K562 (cell line): ENCODE measurements at regions not wholly inside any gene's neighbourhood (a gene's known extent, or its start where the extent isn't known, plus 50 kb on each side); places are given as distances from the start of the nearest gene placed in this dataset.

Experiments used
- ATAC-seq: fragments of 200-7000 bp; cut with Tn5 transposase; 3 replicates; pipeline ENCODE4 v1.9.1; 2020; ENCODE audit warnings: moderate library complexity
- BruUV-seq: library from RNA; stranded (reverse); fragments of 400-500 nt; replicated peaks from 2 replicates; lab custom pipeline; 2021; lab: Mats Ljungman, UMichigan
- CTCF ChIA-PET: fragments of 300-600 bp; formaldehyde crosslinking; extraction: SDS; loops from one replicate; lab custom pipeline; 2021; ENCODE audit warnings: low intra/inter-chr PET ratio; lab: Yijun Ruan, JAX
- POLR2A ChIA-PET: fragments of 300-600, 350-650 bp; sonication (Branson Sonifier 250); formaldehyde crosslinking; extraction: SDS; loops from one replicate; lab custom pipeline; 2021; ENCODE audit warnings: antibody characterized with exemption, inconsistent platforms; lab: Yijun Ruan, JAX
- DNase-seq, 4 experiments: peaks; one replicate each; pipeline versions ENCODE4 v3.0.0 to v3.0.0-alpha.2; 2011 to 2018; ENCODE audit warnings: low spot score in 3 of 4, mixed read lengths in 3 of 4; ENCODE audit errors: extremely low read depth in 1 of 4
- FAIRE-seq: peaks from 2 replicates; lab custom pipeline; 2011; peaks lifted over from hg19 to GRCh38; lab: Jason Lieb, UNC
- H2AFZ ChIP-seq: 2 replicates; pipeline ENCODE4 v1.6.0; 2011; ENCODE audit warnings: low read depth, low read length, control low read depth, inconsistent platforms
- H3K27ac ChIP-seq: fragments of 200-600 bp; 3 replicates; pipeline ENCODE4 v1.8.0; 2011; ENCODE audit warnings: low read depth, mild to moderate bottlenecking, control low read depth, inconsistent platforms, low read length, moderate library complexity, mixed read lengths; ENCODE audit errors: extremely low read depth
- H3K27me3 ChIP-seq, 2 experiments: fragments of 300-600 bp in 1 of 2; 2 replicates in 1 of 2; 3 replicates in 1 of 2; pipeline versions ENCODE4 v1.6.0 to v1.8.0; 2011; ENCODE audit warnings: inconsistent platforms in 2 of 2, low read length in 2 of 2, mild to moderate bottlenecking in 1 of 2, mixed read lengths in 1 of 2, moderate library complexity in 1 of 2; ENCODE audit not compliant: control insufficient read depth in 2 of 2, insufficient read depth in 2 of 2
- H3K36me3 ChIP-seq: fragments of 300-600 bp; 3 replicates; pipeline ENCODE4 v1.8.0; 2011; ENCODE audit warnings: mild to moderate bottlenecking, low read length, inconsistent platforms; ENCODE audit not compliant: control insufficient read depth, insufficient read depth
- H3K4me1 ChIP-seq, 2 experiments: fragments of 200-600 bp in 1 of 2; replicated peaks in 1 of 2; 2 replicates in 1 of 2; 3 replicates in 1 of 2; pipeline versions ENCODE4 v1.5.1 to v1.8.0; 2011; ENCODE audit warnings: inconsistent platforms in 2 of 2, low read length in 2 of 2, mild to moderate bottlenecking in 1 of 2, mixed read lengths in 1 of 2, moderate library complexity in 1 of 2; ENCODE audit not compliant: control insufficient read depth in 2 of 2, insufficient read depth in 2 of 2
- H3K4me2 ChIP-seq: 2 replicates; pipeline ENCODE4 v1.6.1; 2011; ENCODE audit warnings: low read length, control low read depth, inconsistent platforms, mixed read lengths; ENCODE audit not compliant: insufficient read depth
- H3K4me3 ChIP-seq: fragments of 200-600 bp; sonication (generic), shearing (Covaris generic); 2 replicates; pipeline ENCODE4 v1.5.1; 2016; ENCODE audit warnings: control low read depth, inconsistent platforms
- H3K79me2 ChIP-seq: fragments of 200-600 bp; 3 replicates; pipeline ENCODE4 v1.8.0; 2011; ENCODE audit warnings: low read length, inconsistent platforms; ENCODE audit not compliant: control insufficient read depth, insufficient read depth
- H3K9ac ChIP-seq, 2 experiments: 2 replicates each; pipeline versions ENCODE4 v1.6.0 to v1.6.1; 2011; ENCODE audit warnings: low read depth in 2 of 2, low read length in 2 of 2, control low read depth in 1 of 2, inconsistent platforms in 1 of 2, mild to moderate bottlenecking in 1 of 2, mixed read lengths in 1 of 2; ENCODE audit not compliant: insufficient read depth in 1 of 2
- H3K9me1 ChIP-seq: one replicate; pipeline ENCODE4 v1.6.0; 2011; ENCODE audit warnings: inconsistent platforms, mild to moderate bottlenecking, low read length, moderate library complexity; ENCODE audit not compliant: control insufficient read depth, insufficient read depth
- H3K9me3 ChIP-seq: replicated peaks from 2 replicates; pipeline ENCODE4 v1.5.1; 2011; ENCODE audit warnings: low read depth, low read length, inconsistent platforms; ENCODE audit not compliant: control insufficient read depth, insufficient read depth
- H4K20me1 ChIP-seq: replicated peaks from 2 replicates; pipeline ENCODE4 v1.6.1; 2011; ENCODE audit warnings: low read length, inconsistent platforms, mixed read lengths; ENCODE audit not compliant: control insufficient read depth, insufficient read depth
- CREB3L1 ChIP-seq: fragments of 450-650 bp; IDR thresholded peaks from 2 replicates; pipeline ENCODE4 v1.6.1; 2014; ENCODE audit warnings: low read depth, mild to moderate bottlenecking, moderate library complexity, borderline replicate concordance
- DEAF1 ChIP-seq: fragments of 450-650 bp; formaldehyde crosslinking; IDR thresholded peaks from 2 replicates; pipeline ENCODE4 v1.4.0; 2020; ENCODE audit warnings: mild to moderate bottlenecking, moderate library complexity
- FOSL1 ChIP-seq: fragments of 200-800 bp; sonication (Bioruptor generic); conservative IDR thresholded peaks from 2 replicates; pipeline ENCODE4 v1.6.1; 2016; ENCODE audit warnings: missing genetic modification characterization, missing compliant biosample characterization
- KDM4B ChIP-seq, 2 experiments: fragments of 450-650 bp in 1 of 2; sonication (generic) in 1 of 2; IDR thresholded peaks; 2 replicates each; pipeline ENCODE4 v1.6.1; 2016 to 2017; ENCODE audit warnings: borderline replicate concordance in 2 of 2, antibody characterized with exemption in 1 of 2, low read depth in 1 of 2, mild to moderate bottlenecking in 1 of 2
- MCM3 ChIP-seq: fragments of 450-650 bp; IDR thresholded peaks from 2 replicates; pipeline ENCODE4 v1.6.1; 2016
- SAP30 ChIP-seq: fragments of 200-600 bp; sonication (generic); IDR thresholded peaks from 2 replicates; pipeline ENCODE4 v1.6.1; 2012; ENCODE audit warnings: borderline replicate concordance, low read depth, mild to moderate bottlenecking, moderate library complexity, low read length, control low read depth, inconsistent platforms; ENCODE audit not compliant: insufficient read depth, poor library complexity, severe bottlenecking
- SMARCA5 ChIP-seq: fragments of 450-650 bp; IDR thresholded peaks from 2 replicates; pipeline ENCODE4 v1.6.1; 2016
- STAT5A ChIP-seq: IDR thresholded peaks from 2 replicates; pipeline ENCODE4 v1.6.1; 2012; ENCODE audit warnings: low read length, inconsistent platforms, borderline replicate concordance
- ZBTB12 ChIP-seq: fragments of 250-450 bp; sonication (Bioruptor Pico); IDR thresholded peaks from 2 replicates; pipeline ENCODE4 v1.4.0; 2020
- ZKSCAN3 ChIP-seq: fragments of 250-450 bp; sonication (Bioruptor Pico); IDR thresholded peaks from 2 replicates; pipeline ENCODE4 v1.4.0; 2020
- ZNF224 ChIP-seq: sonication (generic); formaldehyde crosslinking; IDR thresholded peaks from 2 replicates; pipeline ENCODE4 v1.8.0; 2022; ENCODE audit warnings: mild to moderate bottlenecking, missing genetic modification reagents
- ZNF76 ChIP-seq: fragments of 250-450 bp; sonication (Bioruptor Pico); IDR thresholded peaks from 2 replicates; pipeline ENCODE4 v1.4.0; 2020; ENCODE audit warnings: mild to moderate bottlenecking, moderate library complexity, borderline replicate concordance
- WGBS: fragments of 100-300 bp; shearing (Covaris generic); methylation state at CpG from one replicate; pipeline ENCODE4 v1.1.6; 2016; ENCODE audit warnings: low coverage, mixed read lengths; ENCODE audit not compliant: insufficient coverage; ENCODE audit errors: missing lambda C conversion rate; 5-methylcytosine and 5-hydroxymethylcytosine counted together
- in situ Hi-C: fragments of 300-500 bp; cut with MboI; formaldehyde crosslinking; loops from 4 replicates; pipeline ENCODE4 v1.15.0; 2018; ENCODE audit warnings: inconsistent platforms, mixed read lengths
- intact Hi-C: fragments of 100-400 bp; cut with micrococcal nuclease; formaldehyde crosslinking; loops from 2 replicates; pipeline ENCODE4 v1.14.2; 2022

GRCh38 chr4:156132196-156132595 lies 178.5 kb upstream of the CTSO start:
- DNase-seq = no peak
- Histone ChIP-seq H3K36me3 (no peaks in the 10 kb centered on the region), H3K4me1 (no peaks in the 10 kb centered on the region), H3K9me3 (no peaks in the 10 kb centered on the region; the same call in 1 of the 2 replicates), H4K20me1 (no peaks in the 10 kb centered on the region), H3K27ac (no peak overlapping the region), H2AFZ (no peak overlapping the region), H3K9me1 (no peaks in the 10 kb centered on the region), H3K9ac (no peak overlapping the region), H3K4me2 (no peak overlapping the region), H3K79me2 (no peaks in the 10 kb centered on the region), H3K27me3 (no peaks in the 10 kb centered on the region)
- 0% methylated on average over 2 of the region's 2 CpGs for WGBS
- no TSS peak for BruUV-seq
- no peak for ATAC-seq
- intact Hi-C loops = no loop called here
- CTCF ChIA-PET = no interaction called here
- FAIRE-seq = no peak
- no peak for TF ChIP-seq CREB3L1
- TF ChIP-seq, all 486 proteins: peak for 0
- in situ Hi-C loops = no loop called here
- POLR2A ChIA-PET = no interaction called here
- no peak overlapping the region for H3K4me3 ChIP-seq

GRCh38 chr4:156128616-156129015 lies 174.9 kb upstream of the CTSO start:
- Histone ChIP-seq H4K20me1 (no peaks in the 10 kb centered on the region), H3K27me3 (no peaks in the 10 kb centered on the region), H3K4me2 (no peak overlapping the region), H3K36me3 (no peaks in the 10 kb centered on the region), H3K9me3 (no peaks in the 10 kb centered on the region; the same call in 1 of the 2 replicates), H3K27ac (no peak overlapping the region), H3K4me1 (no peaks in the 10 kb centered on the region), H3K4me3 (no peak overlapping the region), H3K9ac (no peak overlapping the region), H2AFZ (no peak overlapping the region), H3K9me1 (no peaks in the 10 kb centered on the region), H3K79me2 (no peaks in the 10 kb centered on the region)
- in situ Hi-C loops = no loop called here
- DNase-seq = no peak
- no peak for FAIRE-seq
- ChIA-PET POLR2A (no interaction called here), CTCF (no interaction called here)
- intact Hi-C loops = no loop called here
- 9% methylated on average over 1 of the region's 1 CpG for WGBS
- no TSS peak for BruUV-seq
- no peak for ATAC-seq
- TF ChIP-seq STAT5A = no peak
- no peak for TF ChIP-seq ZKSCAN3
- TF ChIP-seq DEAF1 (CRISPR knock-in tag) = no peak
- no peak for TF ChIP-seq FOSL1 (tag)
- no peak for TF ChIP-seq ZNF76 (CRISPR knock-in tag)
- no peak for TF ChIP-seq ZNF224 (CRISPR knock-in tag)
- TF ChIP-seq ZBTB12 (CRISPR knock-in tag) = no peak
- TF ChIP-seq KDM4B (IDR thresholded peaks at IDR 0.05; ENCODE audit: borderline replicate concordance in 2 of 2, low read depth in 1 of 2) = no peak
- no peak for TF ChIP-seq MCM3
- TF ChIP-seq SAP30 = no peak
- TF ChIP-seq SMARCA5 = no peak
